HG02884 (cell line): ENCODE measurements at regions not wholly inside any gene's neighbourhood (a gene's known extent, or its start where the extent isn't known, plus 50 kb on each side); places are given as distances from the start of the nearest gene placed in this dataset.
"Not testable (repeated sequence)": the region's sequence is repeated elsewhere in the genome, so short reads cannot be mapped to it uniquely, and the experiment has no call there.

Experiments
- ATAC-seq: cut with Tn5 transposase; IDR thresholded peaks from one replicate; pipeline ENCODE4 v1.9.1; 2021; ENCODE audit warnings: mild to moderate bottlenecking, moderate library complexity; ENCODE audit not compliant: unreplicated experiment

DNA sequence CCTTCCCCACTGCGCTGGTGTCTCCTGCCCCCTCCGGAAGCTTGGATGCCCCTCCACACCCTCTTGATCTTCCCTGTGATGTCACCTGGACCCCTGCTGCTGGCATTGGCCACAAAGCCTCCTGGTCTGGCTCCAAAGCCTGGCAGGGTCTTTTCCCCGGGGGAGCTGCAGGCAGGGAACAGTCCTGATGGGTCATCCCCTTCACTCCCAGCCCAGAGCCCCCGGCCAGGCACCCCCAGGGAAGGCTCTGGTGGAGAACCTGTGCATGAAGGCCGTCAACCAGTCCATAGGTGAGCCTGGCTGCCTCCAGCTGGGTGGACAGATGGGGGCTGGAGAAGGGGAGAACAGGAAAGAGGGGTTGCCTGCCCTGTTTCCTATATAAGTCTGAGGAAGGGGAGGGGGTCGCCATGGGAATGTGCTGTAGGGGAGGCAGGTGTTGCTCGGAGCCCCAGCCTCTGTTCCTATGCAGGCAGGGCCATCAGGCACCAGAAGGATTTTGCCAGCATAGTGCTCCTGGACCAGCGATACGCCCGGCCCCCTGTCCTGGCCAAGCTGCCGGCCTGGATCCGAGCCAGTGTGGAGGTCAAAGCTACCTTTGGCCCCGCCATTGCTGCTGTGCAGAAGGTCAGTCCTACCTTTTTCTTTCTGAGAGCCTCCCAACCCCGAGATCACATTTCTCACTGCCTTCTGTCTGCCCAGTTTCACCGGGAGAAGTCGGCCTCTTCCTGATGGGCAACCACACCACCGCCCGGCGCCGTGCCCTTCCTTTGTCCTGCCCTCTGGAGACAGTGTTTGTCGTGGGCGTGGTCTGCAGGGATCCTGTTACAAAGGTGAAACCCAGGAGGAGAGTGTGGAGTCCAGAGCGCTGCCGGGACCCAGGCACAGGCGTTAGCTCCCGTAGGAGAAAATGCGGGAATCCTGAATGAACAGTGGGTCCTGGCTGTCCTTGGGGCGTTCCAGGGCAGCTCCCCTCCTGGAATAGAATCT lies 104.5 kb upstream of the PZP start:
- ATAC-seq: not testable (repeated sequence)

DNA sequence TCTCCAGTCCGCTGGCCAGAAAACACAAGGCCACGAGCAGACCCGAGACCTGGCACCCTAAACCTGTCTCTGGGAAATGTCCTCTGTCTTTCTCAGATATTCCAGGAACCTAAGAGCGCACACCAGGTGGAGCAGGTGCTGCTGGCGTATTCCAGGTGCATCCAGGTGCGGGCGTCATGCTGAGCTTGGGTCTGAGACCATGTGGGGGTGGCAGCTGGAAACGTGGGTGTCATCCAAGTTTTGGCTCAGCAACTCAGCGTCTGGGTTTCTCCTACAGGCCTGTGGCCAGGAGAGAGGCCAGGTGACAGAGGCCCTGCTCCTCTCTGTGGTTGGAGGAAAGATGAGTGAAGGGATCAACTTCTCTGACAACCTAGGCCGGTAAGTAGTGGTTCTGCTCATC lies 103.3 kb upstream of the PZP start:
- ATAC-seq: not testable (repeated sequence)

DNA sequence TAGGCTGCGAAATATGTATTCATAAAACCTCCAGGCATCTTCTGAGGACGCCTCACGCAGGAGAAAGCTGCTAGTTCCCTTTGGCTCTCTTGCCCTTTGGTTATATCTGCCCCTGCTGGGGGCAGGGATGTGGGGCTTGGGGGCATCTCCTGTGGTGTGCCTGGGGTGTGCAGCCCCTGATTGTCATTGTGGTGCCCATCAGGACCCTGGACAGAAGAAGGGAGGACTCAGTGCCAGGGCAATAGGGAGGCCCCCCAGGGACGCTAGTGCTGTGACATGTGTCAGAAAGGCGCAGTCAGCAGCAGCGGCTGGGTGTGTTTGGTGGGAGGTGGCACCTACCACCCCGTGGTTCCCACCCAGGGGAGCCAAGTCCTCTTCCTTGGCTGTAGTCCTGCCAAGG lies 102.5 kb upstream of the PZP start:
- ATAC-seq: not testable (repeated sequence)

DNA sequence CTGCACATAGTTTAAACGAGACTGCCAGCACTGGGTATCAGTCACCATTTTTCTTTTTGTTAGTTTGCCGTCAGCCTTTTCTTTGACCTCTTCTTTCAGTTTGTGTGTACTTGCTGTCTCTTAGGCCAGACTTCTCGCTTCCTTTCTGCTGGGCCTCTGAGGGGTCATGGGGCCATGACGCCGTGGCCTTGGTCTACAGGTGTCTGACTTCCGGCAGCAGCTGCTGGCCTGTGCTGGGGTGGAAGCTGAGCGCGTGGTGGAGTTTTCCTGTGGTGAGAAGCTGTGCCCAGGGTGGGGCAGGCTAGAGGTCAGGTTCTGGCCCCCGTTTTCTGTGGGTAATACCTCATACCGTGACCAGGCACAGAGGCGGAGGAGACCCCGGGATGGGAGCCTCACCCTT lies 101.6 kb upstream of the PZP start:
- not testable (repeated sequence) for ATAC-seq

DNA sequence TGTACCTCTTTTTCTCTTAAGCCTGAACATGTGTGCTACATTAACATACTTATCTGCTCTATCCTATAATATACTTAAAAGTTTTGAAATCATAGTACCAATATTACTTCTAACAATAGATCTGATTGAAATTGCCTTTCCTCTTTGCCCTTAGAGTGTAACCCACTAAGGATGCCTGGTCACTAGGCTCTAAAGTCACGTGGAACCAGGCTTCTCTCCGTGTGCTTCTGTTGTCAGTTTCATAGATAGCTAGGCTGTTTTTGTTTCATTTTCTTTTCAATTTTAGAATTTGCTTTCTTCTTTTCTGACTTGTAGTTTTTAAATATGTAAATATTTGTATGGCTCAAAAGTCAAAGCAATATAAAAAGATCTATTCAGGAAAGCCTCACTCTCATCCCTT lies 100.5 kb upstream of the PZP start:
- ATAC-seq: not testable (repeated sequence)

DNA sequence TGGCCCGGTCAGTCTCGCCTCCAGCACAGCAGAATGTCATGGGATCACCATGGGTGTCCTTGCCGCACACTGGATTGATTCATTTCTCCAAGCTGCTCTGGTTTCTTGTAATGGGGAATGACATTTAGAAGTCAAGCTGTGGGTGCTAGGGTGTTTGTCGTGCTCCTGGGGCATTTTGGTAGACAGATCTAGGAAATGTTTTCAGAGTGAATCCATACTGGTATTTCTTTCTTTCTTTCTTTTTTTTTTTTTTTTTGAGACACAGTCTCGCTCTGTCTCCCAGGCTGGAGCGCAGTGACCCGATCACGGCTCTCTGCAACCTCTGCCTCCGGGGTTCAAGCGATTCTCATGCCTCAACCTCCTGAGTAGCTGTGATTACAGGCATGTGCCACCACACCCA lies 100.0 kb upstream of the PZP start:
- ATAC-seq: not testable (repeated sequence)

DNA sequence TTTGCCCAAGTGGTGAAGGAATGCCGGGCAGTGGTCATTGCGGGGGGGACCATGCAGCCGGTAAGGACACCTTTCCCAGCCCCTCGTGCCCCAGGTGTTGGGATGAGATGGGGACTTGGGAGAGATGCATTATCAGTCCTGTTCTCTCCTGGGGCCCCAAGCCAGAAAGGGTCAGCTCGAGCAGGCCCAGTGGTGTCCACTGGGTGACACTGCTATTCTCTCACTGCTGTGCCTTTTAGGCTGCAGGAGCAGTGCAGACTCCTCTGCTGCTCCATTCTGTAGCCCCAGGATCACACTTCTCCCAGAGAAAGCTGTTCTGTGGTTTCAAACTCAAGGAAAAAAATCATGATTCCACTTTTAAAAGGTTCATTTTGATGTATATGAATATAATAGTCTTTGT lies 99.1 kb upstream of the PZP start:
- not testable (repeated sequence) for ATAC-seq

DNA sequence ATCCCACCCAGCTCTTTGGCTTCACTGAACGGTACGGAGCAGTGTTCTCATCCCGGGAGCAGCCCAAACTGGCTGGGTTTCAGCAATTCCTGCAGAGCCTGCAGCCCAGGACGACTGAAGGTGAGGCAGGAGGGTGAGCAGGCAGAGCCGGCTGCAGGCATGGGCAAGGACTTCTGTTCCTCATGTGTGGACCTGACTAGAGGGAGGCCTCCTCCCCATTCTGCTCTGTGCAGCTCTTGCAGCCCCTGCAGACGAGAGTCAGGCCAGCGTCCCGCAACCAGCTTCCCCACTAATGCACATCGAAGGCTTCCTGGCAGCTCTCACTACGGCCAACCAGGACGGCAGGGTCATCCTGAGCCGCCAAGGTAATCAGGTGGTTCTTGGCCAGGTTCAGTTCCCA lies 97.8 kb upstream of the PZP start:
- ATAC-seq: not testable (repeated sequence)

DNA sequence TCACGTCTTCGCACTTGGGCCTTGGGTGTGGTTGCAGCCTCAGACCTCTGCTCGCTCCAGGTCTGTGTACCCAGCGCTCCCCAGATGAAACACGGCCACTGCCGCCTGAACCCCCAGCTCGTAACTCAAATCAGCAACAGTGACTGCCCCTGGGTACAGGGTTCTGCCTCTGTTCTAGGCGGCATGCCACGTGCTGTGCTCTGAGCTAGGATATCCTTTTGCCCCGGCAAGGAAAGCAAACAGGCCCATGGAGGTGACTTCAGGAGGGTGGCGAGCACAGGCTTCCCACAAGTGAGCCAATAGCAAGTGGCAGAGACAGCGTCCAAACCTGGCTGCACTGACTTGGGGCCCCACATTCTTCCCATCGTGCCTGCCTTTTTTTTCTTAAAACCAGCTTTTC lies 96.3 kb upstream of the PZP start:
- ATAC-seq: not testable (repeated sequence)

DNA sequence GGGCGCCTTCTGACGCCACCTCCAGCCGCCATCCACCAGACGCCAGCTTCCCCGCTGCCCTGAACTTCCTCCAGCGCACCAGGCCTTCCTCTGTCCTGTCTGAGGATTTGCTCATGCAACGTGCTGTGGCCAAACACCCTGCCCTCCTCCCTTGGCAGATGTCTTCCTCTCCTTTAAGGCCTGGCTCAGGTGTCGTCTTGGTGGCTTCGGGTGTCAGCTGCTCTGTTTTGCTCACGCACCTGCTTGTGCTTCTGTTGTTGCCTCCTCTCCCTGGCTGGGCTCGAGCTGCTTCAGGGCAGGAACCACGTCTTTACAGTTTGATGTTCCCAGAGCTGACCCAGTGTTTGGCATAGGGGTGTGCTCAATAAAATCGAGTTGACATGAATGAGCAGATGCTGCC lies 87.7 kb upstream of the PZP start:
- ATAC-seq: not testable (repeated sequence)

DNA sequence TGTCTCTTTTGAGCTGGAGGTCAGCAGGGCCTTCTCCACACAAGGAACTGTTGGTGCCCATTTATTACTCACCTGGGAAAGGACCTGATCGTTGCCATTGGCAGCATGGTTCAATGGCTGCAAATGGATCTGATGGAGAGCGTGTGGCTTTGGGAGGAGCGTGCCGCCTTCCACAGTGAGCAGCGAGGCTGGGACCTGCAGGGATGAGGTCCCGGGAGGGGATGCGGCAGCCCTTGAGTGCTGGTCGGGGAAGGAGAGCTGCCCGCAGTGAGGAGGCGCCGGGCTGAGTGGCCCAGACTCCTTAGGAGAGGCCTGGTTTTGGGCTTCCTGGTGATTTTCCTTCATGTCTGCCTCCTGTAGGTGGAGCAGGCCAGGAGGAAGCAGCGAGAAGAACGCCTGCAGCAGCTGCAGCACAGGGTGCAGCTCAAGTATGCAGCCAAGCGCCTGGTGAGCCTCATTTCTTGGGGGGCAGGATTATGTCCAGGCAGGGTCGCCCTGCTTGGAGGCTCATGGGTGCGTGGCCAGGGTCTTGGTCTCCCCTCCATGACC lies 86.0 kb upstream of the PZP start:
- ATAC-seq: not testable (repeated sequence)

DNA sequence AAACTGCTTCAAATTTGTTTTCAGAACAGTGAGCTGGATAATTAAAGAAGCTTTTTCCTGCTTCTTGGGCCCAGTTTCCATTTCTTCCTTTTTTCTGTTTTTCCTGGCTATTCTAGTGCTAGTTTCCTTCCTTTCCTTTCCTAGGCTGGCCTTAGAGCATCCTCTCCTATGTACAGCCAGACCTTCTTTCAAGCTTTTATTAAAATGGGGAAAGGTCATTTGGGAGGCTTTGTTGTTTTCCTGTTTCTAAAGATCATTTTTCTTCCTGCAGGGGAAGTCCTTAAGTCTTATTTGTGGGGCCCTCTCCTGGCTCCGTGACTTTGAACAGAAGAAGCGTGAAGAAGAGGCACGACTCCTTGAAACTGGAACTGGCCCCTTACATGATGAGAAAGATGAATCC lies 85.2 kb upstream of the PZP start:
- ATAC-seq: not testable (repeated sequence)

DNA sequence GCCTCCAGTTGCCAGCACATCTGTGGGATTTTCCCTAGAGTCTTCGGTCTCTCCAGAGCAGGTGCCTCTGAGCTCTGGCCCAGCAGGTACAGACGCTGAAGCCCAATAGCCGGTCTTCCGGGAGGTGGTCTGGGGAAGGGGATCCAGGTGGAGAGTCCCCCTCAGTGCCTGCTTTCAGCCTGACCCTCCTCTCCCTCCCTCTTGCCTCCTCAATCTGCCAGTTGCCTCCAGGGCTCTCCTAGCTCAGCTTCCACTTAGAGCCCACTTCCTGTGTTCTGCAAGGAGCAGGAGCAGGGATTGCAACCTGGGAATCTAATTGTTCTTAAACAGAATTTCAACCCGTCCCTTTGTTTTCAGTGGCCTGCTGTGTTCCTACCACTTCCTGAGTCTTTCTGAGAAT lies 81.8 kb upstream of the PZP start:
- not testable (repeated sequence) for ATAC-seq

DNA sequence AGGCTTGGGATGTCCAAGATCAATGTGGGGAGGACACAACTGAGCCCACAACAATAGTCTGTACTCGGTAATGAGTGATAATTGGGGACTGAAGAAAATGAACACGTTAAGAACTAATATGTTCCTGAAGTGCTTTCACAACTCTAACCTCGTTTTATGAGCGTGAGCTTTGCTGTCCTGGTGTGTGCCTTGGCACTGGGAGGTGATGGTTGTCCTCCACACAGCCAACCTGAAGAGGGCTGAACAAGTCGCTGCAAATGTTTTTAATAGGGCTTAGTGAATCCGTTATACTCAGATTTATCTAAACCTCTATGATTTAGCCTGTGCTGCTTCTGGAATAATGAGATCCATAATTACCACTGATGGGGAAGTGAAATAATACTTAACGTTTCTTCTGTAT lies 76.5 kb upstream of the PZP start:
- not testable (repeated sequence) for ATAC-seq

DNA sequence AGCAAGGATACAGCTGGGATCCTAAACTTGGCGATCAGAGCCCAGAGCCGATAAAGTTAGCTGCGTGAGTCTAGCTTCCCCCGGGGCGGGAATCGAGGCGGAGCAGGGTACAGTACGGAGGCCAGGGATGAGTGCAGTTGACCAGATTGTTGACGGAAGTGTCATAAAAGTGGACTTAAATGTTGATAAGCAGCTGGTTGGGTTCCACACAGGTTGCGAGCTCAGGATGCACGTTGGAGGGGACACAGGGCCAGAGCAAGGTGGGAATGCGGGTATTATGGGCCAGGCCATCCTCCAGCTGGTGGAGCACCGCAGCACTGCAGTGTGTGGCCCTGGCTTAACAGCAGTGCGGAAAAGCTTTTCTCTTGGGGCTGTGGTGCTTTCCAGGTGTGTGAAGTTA lies 76.0 kb upstream of the PZP start:
- ATAC-seq: not testable (repeated sequence)

DNA sequence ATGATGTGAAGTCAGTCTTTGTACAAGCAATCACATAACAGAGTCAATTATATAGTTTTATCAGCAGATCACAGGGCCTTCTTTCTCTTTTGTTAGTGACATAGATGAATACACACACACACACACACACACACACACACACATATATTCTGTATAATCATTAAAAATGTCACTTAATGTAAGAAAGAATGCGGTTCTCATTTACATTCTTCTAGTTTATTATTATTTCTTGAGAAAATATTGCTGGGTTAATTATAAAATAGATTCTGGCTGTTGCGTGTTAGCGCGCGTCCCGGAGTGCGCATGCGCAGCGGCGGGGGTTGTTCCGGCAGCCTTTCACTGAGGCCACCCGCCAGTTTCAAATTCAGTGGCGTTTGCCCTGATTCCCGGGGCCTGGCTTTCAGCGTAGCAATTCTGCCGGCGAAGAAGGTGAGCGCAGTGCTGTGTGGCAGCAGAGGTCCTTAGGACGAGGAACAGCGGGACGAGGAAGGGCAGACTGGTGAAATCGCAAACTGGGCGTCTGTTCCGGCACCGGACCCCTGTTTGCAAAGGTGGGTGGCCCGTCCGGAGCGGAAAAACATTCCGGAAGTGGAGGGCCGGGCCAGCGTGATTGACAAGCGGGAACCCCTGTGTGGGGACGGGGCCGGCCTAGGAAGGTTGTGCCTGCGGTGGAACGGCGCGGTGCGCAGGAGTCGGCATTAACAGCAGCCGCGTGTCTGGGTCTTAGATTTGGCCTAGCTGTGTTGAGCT lies 75.3 kb upstream of the PZP start:
- ATAC-seq: peak; percentile 67

DNA sequence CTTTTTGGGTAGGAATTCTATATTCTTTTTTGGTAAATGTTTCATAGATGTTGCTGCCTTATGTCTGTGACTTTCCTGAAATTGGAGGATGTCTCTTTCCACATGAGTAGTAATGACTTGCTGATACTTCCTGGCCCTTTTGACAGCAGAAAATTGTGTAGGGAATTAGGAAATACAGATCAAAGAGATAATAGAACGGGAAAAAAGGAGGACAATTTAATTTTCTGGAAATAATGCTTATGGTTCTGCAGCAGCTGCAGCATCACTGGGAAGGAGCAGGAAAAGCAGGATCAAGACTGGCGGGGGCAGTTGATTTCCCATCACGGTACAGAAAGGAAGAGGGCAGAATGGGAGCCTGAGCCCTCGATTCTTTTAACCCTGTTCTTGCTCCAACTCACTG lies 68.8 kb upstream of the PZP start:
- no peak for ATAC-seq

DNA sequence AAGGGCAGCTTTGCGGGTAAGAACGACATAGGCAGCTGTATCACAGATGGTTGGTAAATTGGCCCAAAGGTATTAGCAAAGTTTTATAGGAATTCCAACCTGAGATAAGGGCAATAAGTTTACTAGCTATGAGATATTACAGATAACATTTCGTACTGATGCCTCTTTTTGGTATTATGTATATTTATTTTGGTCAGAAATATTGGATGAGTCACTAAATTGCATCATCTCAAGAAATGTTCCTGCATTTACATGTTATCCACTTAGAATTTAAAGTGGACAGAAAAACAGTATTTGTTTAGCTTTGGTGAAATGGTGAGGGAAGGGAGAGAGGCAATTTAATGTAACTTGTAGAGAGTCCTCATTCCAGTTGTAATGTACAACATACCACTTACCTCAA lies 65.1 kb upstream of the PZP start:
- ATAC-seq: no peak

DNA sequence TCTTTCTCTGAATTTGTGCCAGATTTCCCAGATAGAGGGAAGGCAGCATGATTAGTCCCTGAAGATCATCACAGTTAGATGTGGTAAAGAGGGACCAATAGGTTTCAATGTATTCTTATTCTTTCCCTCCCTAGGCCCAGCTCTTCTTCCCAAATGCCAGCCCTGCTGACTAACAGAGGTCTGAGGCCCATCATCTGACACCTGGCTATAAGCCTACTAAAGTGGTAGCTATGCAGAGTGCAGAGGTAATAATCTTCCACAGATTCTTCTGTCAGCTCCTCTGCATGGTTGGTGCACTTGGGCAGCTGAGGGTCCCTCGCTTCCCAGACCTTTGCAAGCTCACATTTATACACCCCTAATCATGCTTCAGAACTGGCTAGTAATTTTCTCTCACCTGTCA lies 63.7 kb upstream of the PZP start:
- no peak for ATAC-seq

DNA sequence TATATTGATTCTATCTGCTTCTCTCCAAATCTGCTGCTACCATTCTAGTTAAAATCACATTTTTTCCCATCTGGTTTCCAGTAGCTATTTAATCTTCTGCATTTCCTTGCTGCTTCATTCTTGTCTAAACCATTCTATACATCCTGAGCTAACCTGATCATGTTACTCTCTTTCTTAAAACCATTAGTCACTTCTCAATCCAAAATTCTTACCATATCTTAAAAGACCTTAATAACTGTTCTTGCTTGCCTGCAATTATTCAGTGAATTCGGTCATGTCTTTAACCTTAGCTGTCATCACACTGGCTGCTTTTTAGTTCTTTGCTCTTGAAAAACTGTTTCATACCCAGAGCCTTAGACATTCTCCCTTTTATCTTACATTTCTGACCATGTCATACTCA lies 56.4 kb upstream of the PZP start:
- ATAC-seq: no peak

DNA sequence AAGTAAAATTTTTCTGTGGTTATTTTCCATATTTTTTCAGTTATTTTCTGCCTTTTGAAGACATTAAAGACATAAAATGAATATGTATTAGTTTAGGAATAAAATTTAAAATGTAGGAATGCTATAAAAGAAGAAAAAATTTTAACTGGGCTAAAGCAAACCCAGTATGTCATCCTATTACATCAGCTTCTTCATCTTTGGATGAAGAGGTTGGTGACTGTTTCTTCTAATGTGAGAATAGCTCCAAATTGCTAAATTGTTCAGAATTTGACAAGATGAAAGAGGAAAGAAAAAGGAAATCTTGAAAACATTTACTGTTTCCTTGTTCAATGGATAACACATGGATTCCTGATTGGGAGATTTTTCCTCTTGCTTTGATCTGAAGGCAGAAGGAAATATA lies 52.7 kb upstream of the PZP start:
- ATAC-seq: no peak

DNA sequence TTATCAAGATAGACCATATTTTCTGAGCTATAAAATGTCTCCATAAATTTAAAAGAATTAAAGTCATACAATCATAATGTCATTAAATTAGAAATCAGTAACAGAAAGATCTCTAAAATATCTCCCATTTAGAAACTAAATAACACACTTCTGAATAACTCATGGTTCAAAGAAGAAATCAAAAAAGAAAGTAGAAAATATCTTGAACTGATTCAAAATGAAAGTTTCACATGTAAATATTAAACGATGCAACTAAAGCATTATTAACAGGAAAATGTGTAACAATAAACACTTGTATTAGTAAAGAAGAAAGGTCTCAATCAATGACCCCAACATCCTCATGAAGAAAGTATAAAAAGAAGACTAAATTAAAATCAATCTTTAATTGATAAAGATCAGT lies 50.5 kb upstream of the PZP start:
- ATAC-seq: no peak
